GM23248 (cell line): ENCODE measurements at regions not wholly inside any gene's neighbourhood (a gene's known extent, or its start where the extent isn't known, plus 50 kb on each side); places are given as distances from the start of the nearest gene placed in this dataset.

Source experiments
- EZH2 ChIP-seq: fragments of 200-600 bp; sonication (generic); IDR thresholded peaks from 2 replicates; pipeline ENCODE4 v1.6.1; 2018; ENCODE audit warnings: antibody characterized with exemption, mild to moderate bottlenecking; ENCODE audit not compliant: insufficient read depth, poor library complexity, severe bottlenecking
- EZH2phosphoT487 ChIP-seq: fragments of 200-600 bp; sonication (generic); IDR thresholded peaks from 2 replicates; pipeline ENCODE4 v1.6.1; 2018; ENCODE audit warnings: antibody characterized with exemption, moderate library complexity, mild to moderate bottlenecking, low read depth; ENCODE audit not compliant: insufficient read depth

DNA sequence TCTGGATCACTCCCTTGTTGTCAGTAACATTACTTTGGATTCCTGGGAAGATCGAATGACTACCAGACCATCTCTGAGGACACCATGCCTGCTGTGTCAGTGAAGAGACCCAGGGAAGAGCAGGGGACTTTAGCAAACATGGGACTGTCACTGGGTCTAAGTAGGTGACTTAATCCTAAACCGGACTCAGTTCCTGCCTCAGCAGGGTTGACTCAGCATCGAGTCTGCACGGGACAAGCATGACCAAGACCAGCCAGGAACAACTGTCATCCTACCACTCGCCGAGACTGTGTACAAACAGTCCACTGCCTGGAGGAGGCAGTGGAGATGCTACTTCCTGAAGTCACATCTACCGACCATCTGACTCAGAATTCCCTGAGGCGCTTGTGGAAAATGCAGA lies 53.2 kb upstream of the RAB4A start:
- TF ChIP-seq EZH2 (no peak), EZH2phosphoT487 (no peak)
